A673 (cell line): ENCODE measurements at regions not wholly inside any gene's neighbourhood (a gene's known extent, or its start where the extent isn't known, plus 50 kb on each side); places are given as distances from the start of the nearest gene placed in this dataset.

Experiments
- BruUV-seq: library from RNA; stranded (reverse); fragments of 400-500 nt; replicated peaks from 2 replicates; lab custom pipeline; 2021; lab: Mats Ljungman, UMichigan
- CTCF ChIA-PET: fragments of 300-600 bp; sonication (Branson Sonifier 250); formaldehyde crosslinking; loops from one replicate; lab custom pipeline; 2022; ENCODE audit warnings: antibody characterized with exemption; lab: Charles Lee
- POLR2A ChIA-PET: fragments of 300-600 bp; sonication (Branson Sonifier 250); formaldehyde crosslinking; loops from one replicate; lab custom pipeline; 2022; ENCODE audit warnings: antibody characterized with exemption; ENCODE audit not compliant: low non-redundant PET; lab: Charles Lee
- DNase-seq: peaks from one replicate; pipeline ENCODE4 v3.0.0-alpha.2; 2015; ENCODE audit warnings: low spot score
- H3K27ac ChIP-seq: fragments of 200-600 bp; sonication (generic); 2 replicates; pipeline ENCODE4 v1.5.1; 2016; ENCODE audit warnings: mixed run types, low read depth, mild to moderate bottlenecking, mixed read lengths, antibody characterized with exemption, low read length; ENCODE audit not compliant: poor library complexity, severe bottlenecking
- H3K27me3 ChIP-seq: fragments of 200-600 bp; sonication (generic); replicated peaks from 2 replicates; pipeline ENCODE4 v1.6.1; 2017; ENCODE audit warnings: mixed run types, low read depth, mild to moderate bottlenecking, mixed read lengths, antibody characterized with exemption, low read length; ENCODE audit not compliant: insufficient read depth, poor library complexity
- H3K36me3 ChIP-seq: fragments of 200-600 bp; sonication (generic); 2 replicates; pipeline ENCODE4 v1.6.1; 2016; ENCODE audit warnings: mixed run types, mild to moderate bottlenecking, mixed read lengths, antibody characterized with exemption, low read length; ENCODE audit not compliant: insufficient read depth, poor library complexity, severe bottlenecking
- H3K4me1 ChIP-seq: fragments of 200-600 bp; sonication (generic); 2 replicates; pipeline ENCODE4 v1.6.1; 2017; ENCODE audit warnings: mixed run types, mild to moderate bottlenecking, mixed read lengths, antibody characterized with exemption, low read length; ENCODE audit not compliant: insufficient read depth, poor library complexity, severe bottlenecking
- H3K4me3 ChIP-seq: fragments of 200-600 bp; sonication (generic); 2 replicates; pipeline ENCODE4 v1.5.1; 2016; ENCODE audit warnings: low read depth, mixed run types, mild to moderate bottlenecking, mixed read lengths, low read length; ENCODE audit not compliant: poor library complexity, severe bottlenecking
- H3K9me3 ChIP-seq: fragments of 200-600 bp; sonication (generic); 2 replicates; pipeline ENCODE4 v1.6.1; 2016; ENCODE audit warnings: mixed run types, low read depth, mild to moderate bottlenecking, mixed read lengths, antibody characterized with exemption, low read length; ENCODE audit not compliant: poor library complexity, severe bottlenecking
- CTCF ChIP-seq: fragments of 300-800, 200-600 bp; sonication (generic); conservative IDR thresholded peaks from 2 replicates; pipeline ENCODE4 v1.5.1; 2017; ENCODE audit warnings: low read depth, mild to moderate bottlenecking, antibody characterized with exemption, low read length, moderate library complexity, mixed read lengths
- EZH2 ChIP-seq: fragments of 200-600 bp; sonication (generic); IDR thresholded peaks from 2 replicates; pipeline ENCODE4 v1.6.1; 2017; ENCODE audit warnings: borderline replicate concordance, low read depth, mild to moderate bottlenecking, mixed read lengths, antibody characterized with exemption, low read length; ENCODE audit not compliant: poor library complexity, severe bottlenecking
- intact Hi-C: fragments of 100-400 bp; cut with micrococcal nuclease; formaldehyde crosslinking; loops from one replicate; pipeline ENCODE4 v1.10.0; 2022; ENCODE audit not compliant: unreplicated experiment

GRCh38 chr20:59508729-59509128 is 95.6 kb upstream of the PHACTR3 start:
- DNase-seq, result no peak
- Histone ChIP-seq H3K36me3 (no peaks in the 10 kb centered on the region), H3K4me3 (no peak overlapping the region), H3K9me3 (no peaks in the 10 kb centered on the region), H3K27me3 (peaks cover 26% of the 10 kb centered on the region), H3K4me1 (no peaks in the 10 kb centered on the region), H3K27ac (no peak overlapping the region)
- BruUV-seq, result no TSS peak
- intact Hi-C loops, result no loop called here
- POLR2A ChIA-PET, result no interaction called here
- TF ChIP-seq EZH2, result no peak
- no peak for TF ChIP-seq CTCF
- CTCF ChIA-PET, result interaction anchor here (0.5 kb wide), 1 partner anchor 386 kb away, joined by 3 read pairs; no protein-coding TSS in a partner anchor

GRCh38 chr20:59512651-59513050 is 91.7 kb upstream of the PHACTR3 start:
- CTCF ChIA-PET, result no interaction called here
- intact Hi-C loops, result no loop called here
- H3K9me3 ChIP-seq, result no peaks in the 10 kb centered on the region
- no peak overlapping the region for H3K27ac ChIP-seq
- H3K36me3 ChIP-seq, result no peaks in the 10 kb centered on the region
- H3K4me3 ChIP-seq, result no peak overlapping the region
- peaks cover 45% of the 10 kb centered on the region for H3K27me3 ChIP-seq
- no TSS peak for BruUV-seq
- POLR2A ChIA-PET, result no interaction called here
- DNase-seq, result no peak
- TF ChIP-seq EZH2, result no peak
- TF ChIP-seq CTCF, result no peak
- no peaks in the 10 kb centered on the region for H3K4me1 ChIP-seq

GRCh38 chr20:59514554-59514953 is 89.8 kb upstream of the PHACTR3 start:
- intact Hi-C loops, result no loop called here
- TF ChIP-seq CTCF, result no peak
- TF ChIP-seq EZH2, result no peak
- no TSS peak for BruUV-seq
- POLR2A ChIA-PET, result no interaction called here
- DNase-seq, result no peak
- CTCF ChIA-PET, result interaction anchor here (0.7 kb wide), 2 partner anchors 12 to 391 kb away, joined by 3 read pairs; no protein-coding TSS in a partner anchor
- Histone ChIP-seq H3K9me3 (no peaks in the 10 kb centered on the region), H3K27me3 (peaks cover 53% of the 10 kb centered on the region), H3K4me3 (no peak overlapping the region), H3K36me3 (no peaks in the 10 kb centered on the region), H3K27ac (no peak overlapping the region), H3K4me1 (no peaks in the 10 kb centered on the region)
